UCSD-AML1 (cell line): ENCODE measurements at regions not wholly inside any gene's neighbourhood (a gene's known extent, or its start where the extent isn't known, plus 50 kb on each side); places are given as distances from the start of the nearest gene placed in this dataset.

Experiments
- DNase-seq: peaks from one replicate; lab custom pipeline; 2025; ENCODE audit not compliant: unreplicated experiment; lab: John Stamatoyannopoulos, UW

GRCh38 chr12:25746131-25746530 is 193.0 kb upstream of the LMNTD1 start:
- no peak for DNase-seq

- DNase-seq = no peak
These were observed 199.7 kb upstream of the LMNTD1 start for GRCh38 chr12:25752710-25753309.

DNA sequence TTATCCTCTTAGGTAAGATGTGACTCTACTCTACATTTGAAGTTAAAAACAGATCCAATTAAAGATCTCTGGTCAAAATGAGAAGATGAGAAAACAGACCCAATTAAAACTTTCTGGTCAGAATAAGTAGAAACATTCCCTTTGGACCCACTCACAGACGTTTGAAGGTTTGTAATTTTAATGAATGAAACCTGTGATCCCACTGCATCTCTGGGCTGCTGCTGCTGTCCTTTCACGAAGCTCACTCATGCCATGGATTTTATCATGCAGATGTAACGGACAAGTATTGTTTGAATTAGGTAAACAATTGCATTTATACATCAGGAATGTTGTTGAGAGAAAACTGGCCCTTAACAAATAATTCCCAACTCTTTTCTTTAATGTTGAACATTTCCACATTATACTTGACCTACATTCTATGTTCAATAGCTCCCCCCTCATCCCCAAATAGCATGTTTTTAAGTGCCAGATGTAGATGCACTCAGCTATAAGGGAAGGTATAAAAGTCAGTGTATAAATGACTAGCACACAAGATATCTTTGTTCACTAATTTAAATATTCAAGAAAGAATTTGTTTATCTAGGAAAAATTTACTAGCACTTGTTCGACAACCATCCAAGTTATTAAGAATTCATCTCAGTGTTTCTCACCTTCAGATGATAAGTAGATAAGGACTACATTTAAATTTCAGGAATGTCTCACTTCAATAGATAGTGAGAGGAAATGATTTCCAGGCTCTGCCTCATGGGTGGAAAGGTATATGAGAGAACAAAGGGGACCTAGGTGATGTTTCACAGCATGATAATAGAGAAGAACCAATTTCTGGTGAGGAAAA is 202.3 kb upstream of the LMNTD1 start:
- DNase-seq = no peak

DNA sequence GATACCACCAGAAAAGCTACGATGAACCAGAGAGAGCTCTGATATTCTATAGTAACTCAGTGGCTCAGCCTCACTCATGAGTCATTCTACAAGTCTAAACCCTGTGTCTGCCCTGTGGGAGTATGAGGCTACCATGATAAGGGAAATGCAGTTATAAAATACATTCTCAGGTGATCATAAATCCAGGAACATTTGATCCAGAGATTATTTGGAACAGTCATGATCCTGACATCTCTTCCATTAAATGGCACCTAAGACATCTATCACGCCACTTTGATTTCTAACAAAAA is 202.6 kb upstream of the RASSF8 start:
- no peak for DNase-seq

DNA sequence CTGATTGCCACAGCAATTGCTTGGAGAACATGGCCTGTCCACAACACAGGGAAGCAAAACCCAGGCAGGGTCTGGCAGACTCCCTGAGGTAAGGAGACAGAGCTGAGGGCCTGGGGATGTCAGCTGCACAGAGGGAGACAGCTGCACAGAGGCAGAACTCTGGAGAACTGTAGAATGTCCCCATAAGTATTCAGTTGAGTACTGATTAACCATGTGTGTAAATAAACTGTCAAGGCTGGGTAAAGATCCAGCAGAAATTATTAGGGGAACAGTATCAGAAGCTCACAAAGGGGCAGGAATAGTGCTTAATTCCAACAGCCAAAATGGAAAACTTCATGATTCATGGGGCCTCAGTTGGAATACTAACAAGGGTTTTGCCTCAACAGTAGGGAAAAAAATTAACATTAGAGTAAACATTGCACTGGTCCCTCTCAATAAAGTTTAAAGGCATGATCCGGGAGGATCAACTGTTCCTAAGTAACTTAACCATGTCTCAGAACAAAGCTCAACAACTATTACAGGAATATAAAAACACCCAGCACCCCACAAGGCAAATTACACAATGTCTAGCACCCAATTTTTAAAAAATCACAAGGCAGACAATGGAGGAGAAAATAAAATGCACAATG is 201.3 kb upstream of the RASSF8 start:
- no peak for DNase-seq

DNA sequence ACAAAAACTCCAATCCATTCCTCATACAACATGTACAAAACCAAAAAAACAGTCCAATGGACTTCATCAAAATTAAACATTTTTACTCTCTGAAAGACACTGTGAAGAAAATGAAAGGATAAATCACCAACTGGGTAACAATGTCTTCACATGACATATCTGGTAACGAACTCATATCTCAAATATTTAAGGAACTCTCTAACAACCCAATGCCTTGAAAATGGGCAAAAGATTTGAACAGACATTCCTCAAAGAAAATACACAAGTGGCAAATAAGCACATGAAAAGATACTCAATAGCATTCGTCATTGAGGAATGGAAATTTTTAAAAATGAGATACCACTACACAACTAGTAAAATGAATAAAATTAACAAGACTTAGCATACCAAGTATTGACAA is 198.7 kb upstream of the RASSF8 start:
- no peak for DNase-seq

GRCh38 chr12:25761356-25761755 is 197.1 kb upstream of the RASSF8 start:
- DNase-seq = no peak

DNA sequence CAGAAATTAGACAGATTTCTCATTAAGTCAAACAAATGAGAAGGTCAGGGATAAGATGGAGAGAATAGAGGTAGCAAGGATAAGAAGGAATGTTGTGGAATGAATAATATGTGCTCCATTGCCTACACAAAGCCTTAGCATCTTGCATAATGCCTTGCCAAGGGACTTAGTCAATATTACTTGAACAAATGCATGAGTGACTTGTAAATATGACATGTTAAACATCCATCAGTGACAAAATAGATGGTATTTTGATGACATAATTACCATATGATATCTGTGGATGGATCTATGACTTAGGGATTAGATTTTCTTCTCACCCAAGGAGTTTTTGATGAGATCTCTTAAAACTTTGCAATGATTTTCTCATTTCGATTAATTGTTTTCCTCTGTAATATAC is 194.1 kb upstream of the RASSF8 start:
- DNase-seq = no peak

DNA sequence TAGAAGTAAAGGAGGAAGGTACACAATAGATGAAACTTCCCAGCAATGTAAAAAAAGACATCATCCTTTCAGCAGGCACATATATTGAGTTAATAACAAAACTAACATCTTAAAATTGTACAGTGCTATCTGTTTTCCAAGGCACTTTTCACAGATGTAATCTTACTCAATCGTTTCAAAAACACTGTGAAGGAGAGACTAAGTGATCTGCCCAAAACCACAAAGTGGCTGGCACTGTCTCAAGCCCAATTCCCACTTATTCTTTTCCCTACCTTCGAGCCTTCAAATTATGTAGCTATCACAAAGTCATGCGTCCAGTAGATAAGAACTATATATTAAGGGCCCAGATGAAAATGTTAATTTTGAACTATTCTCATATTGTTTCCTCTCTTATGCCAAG is 193.6 kb upstream of the RASSF8 start:
- DNase-seq = no peak

- no peak for DNase-seq
These were observed 190.9 kb upstream of the RASSF8 start for GRCh38 chr12:25767606-25768005.

DNA sequence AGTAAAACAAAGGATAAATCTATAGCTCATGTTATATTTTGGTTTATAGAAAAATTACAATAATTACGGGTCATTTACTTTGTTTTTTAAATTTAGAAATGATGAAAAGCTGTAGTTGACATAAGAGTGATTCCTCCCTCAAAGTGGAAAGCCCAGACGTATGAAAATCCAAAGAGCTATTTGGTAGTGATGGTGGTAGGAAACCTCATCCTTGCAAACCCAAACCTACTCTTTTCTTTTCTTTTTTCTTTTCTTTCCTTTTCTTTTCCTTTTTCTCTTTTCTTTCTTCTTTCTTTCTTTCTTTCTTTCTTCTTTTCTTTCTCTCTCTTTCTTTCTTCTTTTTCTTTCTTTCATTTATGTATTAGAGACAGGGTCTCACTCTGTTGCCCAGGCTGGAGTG is 190.3 kb upstream of the RASSF8 start:
- DNase-seq = no peak

DNA sequence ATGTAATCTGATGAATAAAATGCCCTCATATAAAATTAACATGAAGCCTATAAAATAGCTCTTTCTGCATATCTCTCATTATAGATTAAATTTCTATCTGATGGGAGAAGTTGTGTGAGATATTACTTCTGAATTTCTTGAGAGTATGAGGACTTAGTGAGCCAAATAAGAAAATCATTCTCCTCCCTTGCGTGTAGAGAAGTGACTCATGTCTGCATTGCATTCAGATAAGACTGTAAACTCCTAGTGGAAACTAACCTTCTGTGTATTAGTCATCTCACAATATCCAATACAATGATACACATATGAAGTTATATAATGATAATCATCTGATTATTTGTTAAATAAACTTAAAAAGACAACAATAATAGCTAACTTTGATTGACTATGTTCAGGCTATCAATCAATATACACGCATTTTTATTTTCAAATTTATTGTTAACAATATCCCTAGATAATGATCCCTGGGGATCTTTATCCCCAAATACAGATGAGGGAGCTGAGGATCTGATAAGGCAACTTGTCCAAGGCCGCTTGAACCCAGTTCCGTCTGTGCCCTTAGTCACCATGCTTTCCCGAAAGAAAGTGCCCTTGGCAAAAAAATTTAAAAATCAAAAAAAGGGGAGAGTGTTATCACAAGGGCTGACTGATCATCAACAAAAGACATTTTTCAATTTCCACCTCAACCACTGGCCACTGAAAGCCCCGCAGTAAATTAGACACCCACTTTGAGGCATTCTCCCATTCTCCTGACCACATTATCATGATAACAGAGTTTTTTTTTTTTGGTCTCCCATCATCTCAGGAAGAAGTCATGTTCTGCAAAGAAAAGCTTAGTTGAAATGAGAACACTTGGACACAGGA is 189.2 kb upstream of the RASSF8 start:
- no peak for DNase-seq

GRCh38 chr12:25771041-25771440 is 187.4 kb upstream of the RASSF8 start:
- peak; percentile 19 for DNase-seq

GRCh38 chr12:25771476-25771875 is 187.0 kb upstream of the RASSF8 start:
- DNase-seq = no peak

DNA sequence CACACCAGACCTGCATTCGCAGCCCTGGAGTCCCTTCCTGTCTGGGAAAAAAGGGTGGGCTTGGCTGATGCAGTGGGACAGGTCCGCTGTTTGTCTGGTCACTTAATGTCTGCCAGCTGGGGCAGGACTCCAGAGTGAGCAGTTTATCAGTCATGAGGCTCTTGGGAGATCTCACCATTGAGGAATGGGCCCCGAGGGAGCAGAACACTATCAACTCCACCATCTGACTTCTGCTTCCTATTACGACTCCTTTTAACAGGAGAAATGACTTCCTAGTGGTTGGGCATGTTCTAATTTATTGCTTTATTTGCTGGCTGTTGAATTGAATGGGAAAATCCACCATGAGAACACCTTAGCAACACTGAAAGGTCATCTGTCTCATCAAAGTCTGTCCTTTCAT is 182.5 kb upstream of the RASSF8 start:
- peak; percentile 64 for DNase-seq

GRCh38 chr12:25780771-25781170 is 177.7 kb upstream of the RASSF8 start:
- DNase-seq = no peak

DNA sequence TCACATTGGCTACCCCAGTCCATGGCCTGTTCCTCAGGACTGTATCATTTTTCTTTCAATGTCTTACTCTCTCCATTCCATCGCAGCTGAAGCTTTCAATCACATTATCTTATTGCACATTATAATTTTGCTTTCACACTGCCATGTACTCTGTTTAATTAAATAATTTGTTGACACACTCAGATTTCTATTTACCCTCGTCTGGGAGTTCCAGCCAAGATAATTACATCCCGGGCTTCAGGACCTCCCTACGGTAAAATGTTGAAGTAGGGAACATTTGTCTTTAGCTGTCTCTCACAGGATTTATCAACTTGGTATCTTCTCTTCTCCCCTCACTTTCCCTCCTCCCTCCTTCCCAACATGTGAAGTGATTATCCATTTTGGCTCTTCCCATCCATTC is 177.2 kb upstream of the RASSF8 start:
- DNase-seq = no peak

- DNase-seq = no peak
These were observed 174.9 kb upstream of the RASSF8 start for GRCh38 chr12:25783566-25783965.

DNA sequence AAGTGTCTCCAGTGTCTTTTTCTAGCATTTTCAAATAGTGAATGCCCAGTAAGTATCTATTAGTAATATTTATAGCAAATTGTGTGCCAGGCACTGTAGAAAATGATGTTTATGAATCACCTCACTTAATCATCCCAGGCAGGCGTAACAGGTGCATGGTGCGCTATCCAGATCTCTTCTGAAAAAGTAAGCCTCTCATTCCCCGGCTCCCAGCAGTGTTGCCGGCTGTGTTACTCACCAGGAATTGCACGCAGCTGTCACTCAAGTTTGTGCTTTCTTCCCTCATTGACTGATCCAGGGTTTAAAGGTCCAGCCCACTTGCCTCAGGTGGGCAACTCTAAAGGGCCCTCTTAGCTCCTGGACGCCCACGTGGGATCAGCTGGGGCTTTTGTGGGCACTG is 173.8 kb upstream of the RASSF8 start:
- no peak for DNase-seq

DNA sequence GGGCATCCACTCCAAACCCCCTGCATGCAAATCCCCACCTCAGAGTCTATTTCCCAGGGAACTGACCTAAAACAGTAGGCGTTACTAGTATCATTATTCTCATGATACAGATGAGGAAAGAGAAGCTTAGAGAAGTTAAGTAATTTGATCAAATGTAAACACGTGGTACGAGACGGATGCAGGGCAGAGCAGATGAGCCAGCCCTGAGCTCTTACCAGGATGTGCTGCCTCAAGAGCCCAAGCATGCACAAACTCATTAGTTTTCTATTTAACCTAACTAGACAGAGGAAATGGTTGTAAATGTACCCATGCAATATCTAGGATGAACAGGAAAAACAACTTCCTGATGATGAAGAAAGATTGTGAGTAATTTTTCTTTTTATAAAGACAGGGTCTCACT is 173.3 kb upstream of the RASSF8 start:
- DNase-seq = peak; percentile 12

DNA sequence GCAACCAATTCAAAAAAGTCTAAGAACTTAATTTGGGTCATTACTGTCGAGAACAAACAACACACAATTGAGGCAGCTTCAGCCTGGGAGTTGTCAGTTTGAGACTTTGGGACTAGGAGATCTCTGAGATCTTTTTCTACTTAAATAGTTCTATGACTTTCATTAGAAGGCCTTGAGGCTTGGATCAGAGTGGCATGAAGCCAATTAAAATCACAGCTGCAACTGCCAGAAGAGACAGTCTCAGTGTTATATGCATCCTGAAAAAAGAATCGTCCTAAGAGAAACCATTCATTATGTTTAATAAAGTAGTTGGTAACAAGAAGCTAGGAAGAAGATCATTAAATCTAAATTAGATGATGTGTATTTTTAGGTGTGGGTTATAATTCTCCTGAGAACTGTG is 170.8 kb upstream of the RASSF8 start:
- DNase-seq = no peak
